ENCODE measurements at regions not wholly inside any gene's neighbourhood (a gene's known extent, or its start where the extent isn't known, plus 50 kb on each side); places are given as distances from the start of the nearest gene placed in this dataset.

DNA sequence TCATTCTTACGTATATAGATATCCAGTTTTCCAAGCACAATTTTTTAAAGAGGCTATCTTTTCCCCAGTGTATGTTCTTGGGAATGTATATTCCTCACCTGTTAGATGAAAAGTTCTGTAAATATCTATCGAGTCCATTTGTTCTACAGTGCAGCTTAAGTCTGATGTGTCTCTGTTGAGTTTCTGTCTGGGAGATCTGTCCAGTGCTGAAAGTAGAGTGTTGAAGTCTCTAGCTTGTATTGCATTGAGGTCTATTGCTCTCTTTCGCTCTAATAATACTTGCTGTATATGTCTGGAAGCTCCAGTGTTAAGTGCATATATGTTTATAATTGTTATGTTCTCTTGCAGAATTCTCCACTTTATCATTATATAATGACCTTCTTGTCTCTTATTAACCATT, 373.1 kb downstream of the PPARGC1A start:
- intact Hi-C loops (cut with DNase I): no loop called here
- Histone ChIP-seq H3K4me1 (no peaks in the 10 kb centered on the region), H3K4me3 (no peak overlapping the region), H3K9me3 (no peaks in the 10 kb centered on the region), H3K27ac (no peak overlapping the region), H3K27me3 (no peaks in the 10 kb centered on the region), H3K36me3 (no peaks in the 10 kb centered on the region)
- DNase-seq (no peak), ATAC-seq (no peak)
- 62% methylated on average over 3 of the region's 3 CpGs for WGBS (ENCODE audit: insufficient coverage, low coverage, low lambda C conversion rate, missing lambda C conversion rate)
- TF ChIP-seq, protein P1, sequence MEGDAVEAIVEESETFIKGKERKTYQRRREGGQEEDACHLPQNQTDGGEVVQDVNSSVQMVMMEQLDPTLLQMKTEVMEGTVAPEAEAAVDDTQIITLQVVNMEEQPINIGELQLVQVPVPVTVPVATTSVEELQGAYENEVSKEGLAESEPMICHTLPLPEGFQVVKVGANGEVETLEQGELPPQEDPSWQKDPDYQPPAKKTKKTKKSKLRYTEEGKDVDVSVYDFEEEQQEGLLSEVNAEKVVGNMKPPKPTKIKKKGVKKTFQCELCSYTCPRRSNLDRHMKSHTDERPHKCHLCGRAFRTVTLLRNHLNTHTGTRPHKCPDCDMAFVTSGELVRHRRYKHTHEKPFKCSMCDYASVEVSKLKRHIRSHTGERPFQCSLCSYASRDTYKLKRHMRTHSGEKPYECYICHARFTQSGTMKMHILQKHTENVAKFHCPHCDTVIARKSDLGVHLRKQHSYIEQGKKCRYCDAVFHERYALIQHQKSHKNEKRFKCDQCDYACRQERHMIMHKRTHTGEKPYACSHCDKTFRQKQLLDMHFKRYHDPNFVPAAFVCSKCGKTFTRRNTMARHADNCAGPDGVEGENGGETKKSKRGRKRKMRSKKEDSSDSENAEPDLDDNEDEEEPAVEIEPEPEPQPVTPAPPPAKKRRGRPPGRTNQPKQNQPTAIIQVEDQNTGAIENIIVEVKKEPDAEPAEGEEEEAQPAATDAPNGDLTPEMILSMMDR (IDR thresholded peaks at IDR 0.05): no peak
- no peak for TF ChIP-seq POLR2A (IDR thresholded peaks at IDR 0.05)

DNA sequence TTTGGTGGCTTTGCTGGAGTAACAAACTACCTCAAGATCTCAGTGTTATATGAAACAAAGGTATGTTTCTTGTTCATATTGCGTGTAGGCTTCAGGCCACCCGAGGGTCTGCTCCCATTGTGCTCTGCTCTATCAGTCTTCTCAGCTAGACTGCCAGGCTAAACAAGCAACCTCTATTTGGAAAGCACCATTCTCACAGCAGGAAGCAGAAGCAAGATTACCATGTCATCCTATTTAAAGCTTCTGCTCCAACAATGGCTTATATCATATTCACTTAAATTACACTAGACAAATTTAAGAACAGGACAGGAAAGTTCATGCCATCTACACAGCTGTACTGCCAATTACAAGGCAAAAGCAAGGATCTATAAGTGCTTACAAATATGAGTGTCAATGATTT, 385.8 kb downstream of the PPARGC1A start:
- no peaks in the 10 kb centered on the region for H3K36me3 ChIP-seq
- H3K27me3 ChIP-seq: no peaks in the 10 kb centered on the region
- no peak for DNase-seq
- no peak overlapping the region for H3K4me3 ChIP-seq
- intact Hi-C loops (cut with DNase I): no loop called here
- no peaks in the 10 kb centered on the region for H3K9me3 ChIP-seq
- no peak for ATAC-seq
- H3K4me1 ChIP-seq: no peaks in the 10 kb centered on the region
- TF ChIP-seq, protein P1 (IDR thresholded peaks at IDR 0.05): no peak
- TF ChIP-seq POLR2A (IDR thresholded peaks at IDR 0.05): no peak
- 13% methylated on average over 1 of the region's 2 CpGs for WGBS (ENCODE audit: insufficient coverage, low coverage, low lambda C conversion rate, missing lambda C conversion rate)
- no peak overlapping the region for H3K27ac ChIP-seq

DNA sequence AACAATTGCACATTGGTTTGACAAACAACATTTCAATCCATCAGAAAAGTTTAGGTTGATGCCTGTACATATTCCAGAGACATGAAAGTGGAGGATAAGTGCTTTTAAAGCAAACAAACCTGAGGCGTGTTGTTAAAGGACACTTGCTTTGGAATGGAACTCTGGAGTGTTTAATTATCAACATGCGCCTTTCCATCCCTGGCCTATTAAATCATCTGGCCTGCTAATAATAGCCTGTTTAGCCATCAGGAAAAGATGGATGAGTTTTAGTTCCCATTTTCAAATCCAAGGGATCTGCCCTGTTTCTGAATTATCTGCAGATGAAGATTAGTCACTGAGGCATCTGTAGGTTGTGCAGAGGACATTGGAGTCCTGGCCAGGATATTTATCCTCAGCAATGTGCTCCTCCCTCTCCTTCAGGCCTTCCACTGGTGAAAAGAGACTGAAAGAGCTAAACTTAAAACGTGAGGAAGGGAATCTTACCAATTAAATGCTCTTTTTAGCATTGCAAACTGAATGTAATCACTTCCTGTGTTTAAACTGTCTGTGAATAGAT, 388.9 kb downstream of the PPARGC1A start:
- TF ChIP-seq, protein P1 (IDR thresholded peaks at IDR 0.05): no peak
- no peak for TF ChIP-seq POLR2A (IDR thresholded peaks at IDR 0.05)
- Histone ChIP-seq H3K9me3 (no peaks in the 10 kb centered on the region), H3K36me3 (no peaks in the 10 kb centered on the region), H3K27ac (no peak overlapping the region), H3K4me1 (no peaks in the 10 kb centered on the region), H3K27me3 (no peaks in the 10 kb centered on the region), H3K4me3 (no peak overlapping the region)
- intact Hi-C loops (cut with DNase I): no loop called here
- no peak for DNase-seq
- 57% methylated on average over 3 of the region's 3 CpGs for WGBS (ENCODE audit: insufficient coverage, low coverage, low lambda C conversion rate, missing lambda C conversion rate)
- no peak for ATAC-seq

DNA sequence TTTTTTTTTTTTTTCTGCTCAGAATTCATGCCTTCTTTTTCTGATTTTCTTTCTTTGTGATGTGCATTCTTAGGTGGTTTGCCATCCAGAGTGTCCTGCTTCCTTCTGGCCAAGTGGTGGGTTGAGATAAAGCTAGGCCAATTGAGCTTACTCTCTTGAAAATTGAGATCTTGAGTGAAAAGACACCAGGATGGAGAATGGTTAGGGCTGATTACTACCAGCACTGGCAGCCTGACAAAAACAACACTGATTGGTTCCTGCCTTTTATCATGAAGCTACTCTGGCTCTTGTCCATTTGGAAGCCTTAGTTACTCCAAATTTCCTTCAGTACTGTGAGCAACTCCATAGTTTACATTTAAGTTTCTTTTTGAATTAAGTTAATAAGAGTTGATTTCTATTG, 404.0 kb downstream of the PPARGC1A start:
- no peak overlapping the region for H3K4me3 ChIP-seq
- intact Hi-C loops (cut with DNase I): no loop called here
- H3K27ac ChIP-seq: no peak overlapping the region
- DNase-seq: no peak
- no peak for ATAC-seq
- no peak for TF ChIP-seq POLR2A (IDR thresholded peaks at IDR 0.05)
- TF ChIP-seq, protein P1 (IDR thresholded peaks at IDR 0.05): no peak
- no peaks in the 10 kb centered on the region for H3K36me3 ChIP-seq
- no peaks in the 10 kb centered on the region for H3K9me3 ChIP-seq
- no peaks in the 10 kb centered on the region for H3K4me1 ChIP-seq
- no peaks in the 10 kb centered on the region for H3K27me3 ChIP-seq

DNA sequence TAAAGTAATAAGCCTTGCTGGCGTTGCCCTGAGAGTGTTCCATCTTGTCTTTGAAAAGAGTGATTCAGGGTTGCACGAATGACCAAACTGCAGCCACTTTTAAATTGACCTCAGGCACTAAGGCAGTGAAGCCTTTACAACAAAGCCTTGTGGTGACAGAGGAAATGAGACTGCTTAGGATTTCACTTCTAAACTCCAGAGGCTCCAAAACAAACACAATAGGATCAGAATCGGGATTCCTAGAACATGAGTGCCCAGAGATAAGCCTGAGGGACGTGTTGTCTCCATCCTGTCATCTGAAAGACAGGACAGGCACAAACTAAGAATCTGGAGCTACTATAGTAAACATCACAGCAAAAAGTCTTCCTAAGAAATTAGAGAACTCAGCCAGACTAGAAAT, 405.2 kb downstream of the PPARGC1A start:
- H3K4me3 ChIP-seq: no peak overlapping the region
- H3K36me3 ChIP-seq: no peaks in the 10 kb centered on the region
- H3K27ac ChIP-seq: no peak overlapping the region
- WGBS (ENCODE audit: insufficient coverage, low coverage, low lambda C conversion rate, missing lambda C conversion rate): 13% methylated on average over 4 of the region's 4 CpGs
- H3K9me3 ChIP-seq: no peaks in the 10 kb centered on the region
- H3K27me3 ChIP-seq: no peaks in the 10 kb centered on the region
- DNase-seq (no peak), ATAC-seq (no peak)
- TF ChIP-seq, protein P1 (IDR thresholded peaks at IDR 0.05): no peak
- TF ChIP-seq POLR2A (IDR thresholded peaks at IDR 0.05): no peak
- no peaks in the 10 kb centered on the region for H3K4me1 ChIP-seq
- intact Hi-C loops (cut with DNase I): no loop called here
